GM18951 (cell line): ENCODE measurements at regions not wholly inside any gene's neighbourhood (a gene's known extent, or its start where the extent isn't known, plus 50 kb on each side); places are given as distances from the start of the nearest gene placed in this dataset.
"Not testable (repeated sequence)": the region's sequence is repeated elsewhere in the genome, so short reads cannot be mapped to it uniquely, and the experiment has no call there.

Source experiments
- POLR2A ChIP-seq: IDR thresholded peaks from 4 replicates; pipeline ENCODE4 v1.6.1; 2011; ENCODE audit warnings: mild to moderate bottlenecking; ENCODE audit not compliant: insufficient read length, insufficient read depth; ENCODE audit errors: extremely low read depth
- in situ Hi-C: fragments of 300-500 bp; cut with MboI; formaldehyde crosslinking; loops from one replicate; pipeline ENCODE4 v1.12.0; 2022; ENCODE audit warnings: low sequenced_read_pairs, mixed read lengths, inconsistent platforms; ENCODE audit not compliant: unreplicated experiment

DNA sequence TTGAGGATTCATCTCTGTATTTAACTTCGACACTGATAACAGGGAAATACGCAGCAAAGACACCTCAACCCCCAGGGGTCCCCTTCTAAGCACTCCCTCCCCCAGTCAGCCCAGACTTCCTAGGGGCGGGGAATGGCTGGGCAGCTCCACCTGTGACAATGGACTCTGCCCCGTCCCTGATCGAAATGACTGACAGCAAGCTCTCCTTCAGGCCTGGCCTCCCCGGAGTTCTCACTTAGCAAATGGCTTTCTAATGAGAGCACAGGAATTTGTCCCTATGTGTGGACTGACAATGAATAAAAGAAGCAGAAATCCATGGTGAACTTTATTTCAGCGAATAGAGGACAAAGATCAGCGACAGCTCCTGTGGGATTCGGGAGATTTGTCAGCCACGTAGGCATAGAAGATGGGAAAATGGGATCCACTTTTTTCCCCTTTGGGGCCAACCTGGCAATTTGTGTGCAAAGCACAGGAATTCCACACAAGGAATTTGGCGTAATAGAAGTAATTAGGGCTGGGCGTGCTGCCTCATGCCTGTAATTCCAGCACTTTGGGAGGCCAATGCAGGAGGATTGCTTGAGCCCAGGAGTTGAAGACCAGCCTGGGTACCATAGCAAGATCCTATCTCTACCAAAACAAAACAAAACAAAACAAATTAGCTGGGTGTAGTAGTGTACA lies 63.8 kb downstream of the TNFAIP2 start:
- in situ Hi-C loops, result no loop called here
- no peak for TF ChIP-seq POLR2A

DNA sequence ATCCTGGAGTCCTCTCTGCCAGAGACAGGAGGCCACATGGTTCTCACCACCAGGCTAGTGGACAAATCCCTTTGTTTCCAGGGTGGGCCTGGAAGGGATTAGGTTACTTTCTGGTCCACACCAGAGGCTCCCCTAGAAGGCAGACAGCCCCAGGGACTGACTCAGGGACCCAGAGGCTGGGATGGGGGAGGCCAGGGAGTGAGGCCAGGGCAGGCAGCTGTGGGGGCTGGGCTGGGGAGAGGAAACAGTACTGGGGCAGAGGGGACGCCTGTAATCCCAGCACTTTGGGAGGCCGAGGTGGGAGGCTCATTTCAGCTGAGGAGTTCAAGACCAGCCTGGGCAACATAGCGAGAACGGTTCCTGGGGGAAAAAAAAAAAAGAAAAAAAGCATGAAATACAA lies 64.7 kb downstream of the TNFAIP2 start:
- in situ Hi-C loops, result no loop called here
- TF ChIP-seq POLR2A, result no peak

DNA sequence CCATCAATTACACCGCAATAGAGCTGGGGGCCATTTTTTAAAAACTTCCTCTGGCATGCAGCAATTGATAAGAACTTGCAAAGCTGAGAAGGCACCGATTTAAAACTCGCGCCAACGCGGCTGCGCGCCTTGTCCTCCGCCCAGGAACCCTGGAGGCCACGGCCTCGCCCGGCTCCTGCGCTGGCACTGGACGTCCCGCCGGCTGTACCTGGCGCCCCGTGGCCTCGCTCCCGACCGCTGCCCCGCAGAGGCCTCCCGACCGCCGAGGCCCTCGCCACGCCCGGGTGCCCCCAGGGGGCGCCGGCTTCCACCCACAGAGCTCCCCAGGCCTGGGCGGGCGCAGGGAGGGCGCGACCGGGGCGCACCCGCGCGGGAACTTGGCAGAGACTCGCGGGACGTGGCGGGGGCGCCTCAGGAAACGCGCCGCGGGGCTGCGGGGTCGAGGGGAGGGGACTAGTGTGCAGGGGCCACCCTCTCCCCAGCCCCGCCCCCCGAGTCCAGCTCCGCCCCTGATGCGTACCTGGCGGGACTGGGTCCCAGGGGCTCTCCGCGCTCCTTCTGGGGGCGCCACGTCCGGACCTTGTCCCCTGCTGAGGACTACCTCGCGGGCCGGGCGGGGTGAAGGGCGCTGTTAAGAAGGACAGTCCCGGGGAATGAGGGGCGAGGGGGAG lies 65.7 kb downstream of the TNFAIP2 start:
- in situ Hi-C loops, result no loop called here
- no peak for TF ChIP-seq POLR2A

DNA sequence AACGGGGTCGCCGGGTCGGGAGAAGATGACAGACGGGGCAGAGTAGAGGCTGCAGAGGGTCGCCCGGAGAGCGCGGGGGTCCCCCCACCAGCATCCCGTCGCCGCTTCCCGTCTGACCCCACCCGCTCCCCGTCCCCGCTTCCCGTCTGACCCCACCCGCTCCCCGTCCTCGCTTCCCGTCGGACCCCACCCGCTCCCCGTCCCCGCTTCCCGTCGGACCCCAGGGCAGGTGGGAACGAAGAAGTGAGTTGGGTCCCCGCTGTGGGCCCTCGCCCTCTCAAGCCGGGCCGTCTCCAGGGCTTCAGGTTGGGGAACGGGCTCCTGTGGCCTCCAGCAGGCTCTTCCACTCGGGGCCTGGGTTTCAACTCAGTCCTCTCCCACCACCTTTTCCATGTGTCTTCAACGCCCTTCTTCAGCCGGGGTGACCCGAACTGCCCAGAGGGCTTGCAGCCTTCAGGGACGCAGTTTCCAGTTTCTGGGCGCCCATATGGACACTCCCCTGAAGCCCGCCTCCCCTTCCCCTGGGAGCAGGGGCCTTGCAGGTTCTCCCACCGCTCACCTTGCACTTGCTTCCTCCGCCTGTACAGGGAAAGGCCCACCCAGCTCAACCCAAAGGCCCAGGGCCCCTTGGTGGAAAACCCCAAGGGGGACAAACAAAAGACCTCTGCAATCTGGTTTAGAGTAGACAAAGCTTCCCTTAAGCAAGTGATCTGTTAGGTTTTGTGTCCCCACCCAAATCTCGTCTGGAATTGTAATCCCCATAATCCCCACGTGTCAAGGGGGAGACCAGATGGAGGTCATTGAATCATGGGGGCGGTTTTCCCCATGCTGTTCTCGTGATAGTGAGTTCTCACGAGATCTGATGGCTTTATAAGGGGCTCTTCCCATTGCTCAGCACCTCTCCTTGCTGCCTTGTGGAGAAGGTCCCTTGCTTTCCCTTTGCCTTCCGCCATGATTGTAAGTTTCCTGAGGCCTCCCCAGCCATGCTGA lies 66.5 kb downstream of the TNFAIP2 start:
- in situ Hi-C loops, result no loop called here
- TF ChIP-seq POLR2A, result no peak

DNA sequence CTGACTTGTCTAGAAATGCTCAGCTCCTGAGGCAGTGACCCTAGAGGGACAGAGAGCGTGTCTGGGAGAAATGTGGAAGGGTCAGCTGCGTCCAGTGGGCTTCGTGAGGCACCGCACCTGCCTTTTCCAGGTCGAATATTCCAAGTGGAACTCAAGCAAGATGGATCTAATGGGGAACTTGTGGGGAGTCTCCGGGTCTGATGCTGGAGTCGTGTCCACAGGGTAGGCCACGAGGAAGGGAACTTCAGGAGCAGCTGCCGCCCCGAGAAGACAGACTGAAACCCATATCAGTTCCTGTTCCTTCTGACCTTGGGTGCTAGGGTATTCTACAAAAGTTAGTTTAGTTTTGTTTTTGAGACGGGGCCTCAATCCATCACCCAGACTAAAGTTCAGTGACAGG lies 67.5 kb downstream of the TNFAIP2 start:
- TF ChIP-seq POLR2A, result no peak
- in situ Hi-C loops, result no loop called here

DNA sequence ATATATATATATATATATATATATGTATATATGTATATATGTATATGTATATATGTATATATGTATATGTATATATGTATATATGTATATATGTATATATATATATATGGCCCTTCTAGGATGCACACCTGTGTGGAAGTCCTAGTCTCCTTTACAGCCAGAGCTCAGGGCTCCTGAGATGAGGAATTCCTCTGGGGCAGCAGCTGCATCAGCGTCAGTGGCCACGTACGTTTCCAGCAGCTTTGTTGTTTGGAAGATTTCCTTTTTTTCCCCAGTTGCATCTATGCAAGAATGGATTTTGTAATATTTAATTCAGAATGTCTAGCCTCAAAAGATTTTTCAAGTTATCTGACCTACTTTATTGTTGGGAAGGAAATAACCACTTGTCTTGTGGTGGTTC lies 68.6 kb downstream of the TNFAIP2 start:
- in situ Hi-C loops, result no loop called here

DNA sequence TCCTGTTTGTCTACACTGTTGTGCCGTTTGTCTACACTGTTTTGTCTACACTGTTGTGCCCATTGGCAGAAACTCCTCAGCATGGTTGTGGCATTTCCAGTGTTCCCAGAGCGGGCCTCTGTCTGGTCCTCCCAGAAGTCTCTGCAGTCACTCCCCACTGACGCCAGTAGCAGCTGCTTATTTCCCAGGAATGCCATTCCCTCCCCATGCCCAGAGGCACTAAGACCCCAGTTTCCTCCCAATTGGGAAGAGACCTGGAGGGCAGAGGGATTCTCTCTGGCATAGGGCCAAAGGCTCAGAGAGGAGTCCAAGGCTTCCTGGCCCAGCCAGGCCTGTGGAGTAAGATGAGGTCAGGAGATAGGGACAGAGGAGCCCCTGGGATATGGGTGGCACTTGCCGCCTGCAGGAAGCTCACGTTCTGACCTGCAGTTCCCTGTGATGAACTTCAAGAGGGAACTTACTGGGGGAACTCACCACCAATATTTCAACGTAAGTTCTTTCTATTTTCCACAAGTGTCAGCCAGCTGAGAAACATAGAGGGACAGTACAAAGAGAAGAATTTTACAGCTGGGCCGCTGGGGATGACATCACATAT lies 69.1 kb downstream of the TNFAIP2 start:
- no peak for TF ChIP-seq POLR2A
- in situ Hi-C loops, result no loop called here

More for the DNA sequence above, 68.6 kb downstream of the TNFAIP2 start:
- no peak for TF ChIP-seq POLR2A

DNA sequence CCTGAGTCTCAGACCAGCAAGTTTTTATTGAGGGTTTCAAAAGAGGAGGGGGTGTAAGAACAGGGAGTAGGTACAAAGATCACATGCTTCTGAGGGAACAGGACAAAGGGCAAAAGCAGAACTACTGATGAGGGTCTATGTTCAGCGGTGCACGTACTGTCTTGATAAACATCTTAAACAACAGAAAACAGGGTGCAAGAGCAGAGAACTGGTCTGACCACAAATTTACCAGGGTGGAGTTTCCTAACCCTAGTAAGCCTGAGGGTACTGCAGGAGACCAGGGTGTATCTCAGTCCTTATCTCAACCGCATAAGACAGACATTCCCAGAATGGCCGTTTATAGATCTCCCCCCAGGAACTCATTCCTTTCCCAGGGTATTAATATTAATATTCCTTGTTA lies 69.6 kb downstream of the TNFAIP2 start:
- in situ Hi-C loops, result not testable (repeated sequence)

DNA sequence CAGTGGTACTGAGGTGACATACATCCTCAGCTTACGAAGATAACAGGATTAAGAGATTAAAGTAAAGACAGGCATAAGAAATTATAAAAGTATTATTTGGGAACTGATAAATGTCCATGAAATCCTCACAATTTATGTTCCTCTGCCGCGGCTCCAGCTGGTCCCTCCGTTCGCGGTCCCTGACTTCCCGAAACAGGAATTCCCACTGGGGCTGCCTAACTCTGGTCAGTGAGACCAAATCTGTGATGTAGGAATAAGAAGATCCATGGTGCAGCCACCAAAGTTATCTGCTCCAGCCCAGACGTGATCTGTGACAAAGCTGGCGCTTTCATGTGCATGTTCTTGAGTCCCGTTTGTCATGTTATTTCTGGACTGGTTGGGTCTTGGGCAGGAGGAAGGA lies 70.2 kb downstream of the TNFAIP2 start:
- in situ Hi-C loops, result not testable (repeated sequence)

DNA sequence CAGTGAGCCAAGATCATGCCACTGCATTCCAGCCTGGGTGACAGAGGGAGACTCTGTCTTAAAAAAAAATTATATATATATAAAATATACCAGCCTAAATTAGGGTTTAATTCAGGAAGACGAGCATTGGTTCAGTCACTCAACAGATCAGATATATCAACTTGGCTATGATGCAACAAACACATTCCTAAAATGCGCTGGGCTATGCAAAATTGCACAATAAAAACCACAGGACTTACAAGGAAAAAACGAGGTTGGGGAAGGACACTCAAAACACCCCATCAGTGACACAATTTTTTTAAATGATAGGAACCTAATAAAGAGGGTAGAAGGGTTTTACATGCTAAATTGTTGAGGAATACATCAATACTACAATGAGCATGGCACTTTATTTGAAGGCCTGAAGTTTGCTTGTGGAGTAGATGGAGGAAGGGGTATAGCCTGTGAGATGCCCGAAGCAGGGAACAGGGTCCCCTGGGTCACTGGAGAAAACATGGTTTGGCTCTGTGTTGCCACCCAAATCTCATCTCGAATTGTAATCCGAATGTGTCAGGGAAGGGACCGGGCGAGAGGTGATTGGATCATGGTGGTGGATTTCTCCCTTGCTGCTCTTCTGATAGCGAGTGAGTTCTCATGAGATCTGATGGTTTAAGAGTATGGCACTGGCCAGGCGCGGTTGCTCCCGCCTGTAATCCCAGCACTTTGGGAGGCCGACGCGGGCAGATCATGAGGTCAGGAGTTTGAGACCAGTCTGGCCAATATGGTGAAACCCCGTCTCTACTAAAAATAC lies 71.2 kb downstream of the TNFAIP2 start:
- in situ Hi-C loops, result no loop called here
- TF ChIP-seq POLR2A, result no peak

DNA sequence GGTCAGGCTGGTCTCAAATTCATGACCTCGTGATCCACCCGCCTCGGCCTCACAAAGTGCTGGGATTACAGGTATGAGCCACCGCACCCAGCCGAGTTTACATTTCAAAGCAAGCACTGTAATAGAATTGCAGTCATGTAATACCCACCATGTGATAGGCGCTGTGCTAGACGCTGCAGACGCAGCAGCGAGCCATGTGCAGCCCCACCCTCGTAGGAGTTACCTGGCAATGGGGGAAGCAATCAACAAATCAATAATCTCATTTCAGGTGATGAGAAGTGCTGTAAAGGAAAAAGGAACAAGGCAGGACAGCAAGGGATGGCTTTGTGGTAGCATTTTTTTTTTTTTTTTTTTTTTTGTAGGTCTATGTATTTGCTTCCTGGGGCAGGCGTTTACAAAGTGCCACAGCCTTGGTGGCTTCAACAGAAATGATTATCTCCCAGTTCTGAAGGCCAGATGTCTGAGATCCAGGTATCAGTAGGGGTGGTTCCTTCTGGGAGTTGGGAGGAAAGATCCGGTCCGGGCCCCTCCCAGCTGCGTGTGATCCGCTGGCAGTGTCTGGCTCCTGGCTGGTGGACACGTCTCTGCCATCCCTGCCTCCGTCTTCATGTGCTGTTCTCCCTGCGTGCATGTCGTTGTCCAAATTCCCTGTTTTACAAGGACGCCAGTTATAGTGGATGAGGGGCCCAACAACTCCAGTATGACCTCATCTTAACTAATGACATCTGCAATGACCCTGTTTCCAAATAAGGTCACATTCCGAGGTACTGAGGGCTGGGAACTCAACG lies 72.8 kb downstream of the TNFAIP2 start:
- no peak for TF ChIP-seq POLR2A
- in situ Hi-C loops, result no loop called here

DNA sequence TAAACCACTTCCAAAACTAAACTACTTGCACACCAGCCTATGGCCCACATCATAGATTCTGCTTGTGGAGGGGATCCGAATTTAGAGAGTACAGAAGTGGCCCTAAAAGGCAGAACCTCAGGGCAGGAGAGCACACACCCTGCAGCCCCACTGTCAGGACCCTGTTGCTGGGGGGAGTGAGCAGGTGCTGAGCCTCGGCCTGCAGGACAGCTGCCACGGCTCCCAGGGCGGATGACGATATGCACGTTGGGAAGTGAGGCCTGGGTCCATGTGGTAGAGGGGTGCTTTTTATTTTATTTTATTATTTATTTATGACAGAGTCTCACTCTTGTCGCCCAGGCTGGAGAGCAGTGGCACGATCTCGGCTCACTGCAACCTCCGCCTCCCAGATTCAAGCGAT lies 73.5 kb downstream of the TNFAIP2 start:
- in situ Hi-C loops, result no loop called here
- no peak for TF ChIP-seq POLR2A
